Mucosa of stomach (tissue), 1 donor: ENCODE measurements at regions not wholly inside any gene's neighbourhood (a gene's known extent, or its start where the extent isn't known, plus 50 kb on each side); places are given as distances from the start of the nearest gene placed in this dataset.

Experiments used
- H3K27me3 ChIP-seq: one replicate; pipeline ENCODE4 v1.7.0; 2013; ENCODE audit warnings: mild to moderate bottlenecking, low read length; ENCODE audit not compliant: control insufficient read depth, insufficient read depth
- H3K36me3 ChIP-seq: one replicate; pipeline ENCODE4 v1.7.0; 2013; ENCODE audit warnings: low read length; ENCODE audit not compliant: control insufficient read depth, insufficient read depth
- H3K4me1 ChIP-seq: one replicate; pipeline ENCODE4 v1.7.0; 2013; ENCODE audit warnings: mild to moderate bottlenecking, low read length; ENCODE audit not compliant: control insufficient read depth, insufficient read depth
- H3K4me3 ChIP-seq: one replicate; pipeline ENCODE4 v1.7.0; 2013; ENCODE audit warnings: low read length
- H3K9ac ChIP-seq: one replicate; pipeline ENCODE4 v1.7.0; 2013; ENCODE audit warnings: mild to moderate bottlenecking, low read length, moderate library complexity
- H3K9me3 ChIP-seq: one replicate; pipeline ENCODE4 v1.7.0; 2013; ENCODE audit warnings: mild to moderate bottlenecking, low read length, moderate library complexity; ENCODE audit not compliant: control insufficient read depth
- donor health status: Pancreatic carcinoma.

DNA sequence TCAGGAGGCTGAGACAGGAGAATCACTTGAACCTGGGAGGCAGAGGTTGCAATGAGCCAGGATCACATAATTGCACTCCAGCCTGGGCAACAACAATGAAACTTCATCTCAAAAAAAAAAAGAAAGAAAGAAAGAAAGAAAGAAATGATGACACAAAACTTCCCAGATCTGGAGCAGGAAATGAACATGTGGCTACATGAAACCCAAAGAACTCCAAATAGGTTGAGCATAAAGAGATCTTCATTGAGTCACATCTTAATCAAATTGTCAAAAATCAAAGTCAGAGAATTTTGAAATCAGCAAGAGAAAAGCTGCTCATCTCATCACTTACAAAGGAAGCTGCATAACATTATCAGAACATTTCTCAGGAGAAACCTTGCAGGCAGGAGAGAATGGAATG, 247.0 kb downstream of the IBTK start:
- no peak overlapping the region for H3K4me3 ChIP-seq
- no peak overlapping the region for H3K9ac ChIP-seq
- H3K4me1 ChIP-seq = no peaks in the 10 kb centered on the region
- no peaks in the 10 kb centered on the region for H3K9me3 ChIP-seq
- no peaks in the 10 kb centered on the region for H3K27me3 ChIP-seq
- no peaks in the 10 kb centered on the region for H3K36me3 ChIP-seq

DNA sequence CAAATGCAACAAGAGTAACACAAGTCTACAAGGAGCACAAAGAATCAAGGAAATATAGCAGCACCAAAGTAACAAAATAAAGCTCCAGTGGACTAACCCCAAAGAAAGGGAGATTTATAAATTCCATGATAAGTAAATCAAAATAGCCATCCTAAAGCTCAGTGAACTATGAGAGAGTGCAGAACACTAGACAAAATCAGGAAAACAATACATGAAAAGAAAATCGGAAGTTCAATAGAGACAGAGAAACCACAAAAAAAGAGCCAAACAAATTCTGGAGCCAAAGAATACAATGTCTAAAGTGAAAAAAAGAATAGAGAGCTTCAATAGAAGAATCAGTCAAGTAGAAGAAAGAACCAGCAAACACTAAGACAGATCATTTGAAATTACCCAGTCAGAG, 247.3 kb upstream of the TENT5A start:
- no peak overlapping the region for H3K4me3 ChIP-seq
- no peaks in the 10 kb centered on the region for H3K36me3 ChIP-seq
- H3K9ac ChIP-seq = no peak overlapping the region
- H3K9me3 ChIP-seq = no peaks in the 10 kb centered on the region
- H3K4me1 ChIP-seq = no peaks in the 10 kb centered on the region
- no peaks in the 10 kb centered on the region for H3K27me3 ChIP-seq

DNA sequence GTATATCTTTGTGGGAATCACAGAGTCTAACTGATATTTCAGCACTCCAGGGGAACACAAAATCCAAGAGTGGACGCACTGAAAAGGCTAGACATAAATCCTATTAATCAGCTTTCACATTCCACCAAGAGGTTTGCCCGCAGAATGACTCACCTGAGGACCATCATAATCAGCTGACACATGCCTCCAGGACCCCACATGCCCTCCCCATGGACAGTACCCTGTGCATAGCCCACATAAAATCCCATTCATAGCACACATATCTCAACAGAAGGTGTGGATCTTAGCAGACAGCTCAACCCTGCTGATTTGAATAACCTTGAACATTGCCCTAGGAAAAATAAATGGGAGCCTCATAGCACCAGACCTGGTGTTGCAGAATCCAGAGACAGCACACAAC, 246.8 kb upstream of the TENT5A start:
- Histone ChIP-seq H3K4me1 (no peaks in the 10 kb centered on the region), H3K9ac (no peak overlapping the region), H3K36me3 (no peaks in the 10 kb centered on the region), H3K27me3 (no peaks in the 10 kb centered on the region), H3K4me3 (no peak overlapping the region), H3K9me3 (no peaks in the 10 kb centered on the region)

DNA sequence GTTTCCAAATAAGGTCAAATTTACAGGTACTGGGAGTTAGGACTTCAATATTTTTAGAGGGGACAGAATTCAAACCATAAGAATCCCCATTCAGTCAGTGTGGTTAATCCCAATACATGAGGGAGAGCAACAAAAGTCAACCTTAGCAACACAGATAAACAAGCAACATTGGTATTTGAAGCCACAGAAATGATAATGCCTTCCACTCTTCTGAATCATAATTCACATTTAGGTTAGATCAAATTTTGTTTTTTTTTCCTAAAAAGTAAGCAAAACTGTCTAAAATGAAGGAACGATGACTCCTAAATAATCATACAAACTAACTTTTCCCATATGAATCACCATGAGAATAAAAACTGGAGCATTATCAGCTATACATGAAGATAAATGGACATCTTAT, 246.0 kb upstream of the TENT5A start:
- Histone ChIP-seq H3K27me3 (no peaks in the 10 kb centered on the region), H3K4me3 (no peak overlapping the region), H3K9ac (no peak overlapping the region), H3K4me1 (no peaks in the 10 kb centered on the region), H3K9me3 (no peaks in the 10 kb centered on the region), H3K36me3 (no peaks in the 10 kb centered on the region)

DNA sequence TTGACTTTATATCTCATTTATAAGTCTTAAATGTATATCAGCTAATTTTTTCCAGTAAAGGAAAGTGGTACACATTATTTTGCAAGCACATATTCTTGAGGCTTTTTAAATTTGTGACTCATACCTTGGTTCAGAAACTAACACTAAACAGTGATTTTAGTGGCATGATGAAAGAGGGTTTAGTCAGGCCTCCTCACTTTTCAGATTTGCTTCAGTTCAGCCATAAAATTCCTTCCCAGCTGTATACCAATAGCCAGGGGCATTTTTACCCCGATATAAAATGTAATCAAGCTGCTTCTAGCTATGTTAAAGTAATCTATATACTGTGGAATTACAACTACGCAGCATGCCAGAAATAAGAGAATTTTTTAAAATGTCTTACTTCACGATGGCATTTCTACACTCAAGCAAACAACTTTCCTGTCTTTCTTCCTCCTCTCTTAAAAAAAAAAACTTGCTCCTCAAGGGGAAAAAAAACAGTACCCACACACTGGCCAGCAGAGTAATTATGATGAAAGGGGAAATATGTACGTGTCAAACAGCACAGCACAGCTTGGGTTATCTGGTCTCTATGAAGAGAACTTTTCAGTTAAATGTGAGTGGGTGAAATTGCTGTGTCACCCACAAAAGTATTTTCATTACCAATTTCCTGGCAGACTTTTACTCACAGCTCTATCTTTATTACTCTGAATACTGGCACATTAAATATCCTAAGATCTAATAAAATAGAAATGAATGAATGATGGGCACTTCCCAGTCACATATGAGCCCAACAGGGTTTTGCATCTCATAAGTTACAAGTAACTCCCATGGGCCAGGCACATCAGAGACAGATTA, 244.8 kb upstream of the TENT5A start:
- no peaks in the 10 kb centered on the region for H3K27me3 ChIP-seq
- H3K9me3 ChIP-seq = no peaks in the 10 kb centered on the region
- H3K9ac ChIP-seq = no peak overlapping the region
- no peak overlapping the region for H3K4me3 ChIP-seq
- no peaks in the 10 kb centered on the region for H3K36me3 ChIP-seq
- H3K4me1 ChIP-seq = no peaks in the 10 kb centered on the region

- H3K9ac ChIP-seq = no peak overlapping the region
- H3K27me3 ChIP-seq = no peaks in the 10 kb centered on the region
- H3K36me3 ChIP-seq = no peaks in the 10 kb centered on the region
- H3K9me3 ChIP-seq = no peaks in the 10 kb centered on the region
- H3K4me1 ChIP-seq = no peaks in the 10 kb centered on the region
- no peak overlapping the region for H3K4me3 ChIP-seq
Observed at GRCh38 chr6:81996414-81996813, 243.9 kb upstream of the TENT5A start.

GRCh38 chr6:81995548-81996289, 243.2 kb upstream of the TENT5A start:
- no peaks in the 10 kb centered on the region for H3K36me3 ChIP-seq
- no peak overlapping the region for H3K4me3 ChIP-seq
- H3K9ac ChIP-seq = no peak overlapping the region
- H3K27me3 ChIP-seq = no peaks in the 10 kb centered on the region
- H3K9me3 ChIP-seq = no peaks in the 10 kb centered on the region
- H3K4me1 ChIP-seq = no peaks in the 10 kb centered on the region

DNA sequence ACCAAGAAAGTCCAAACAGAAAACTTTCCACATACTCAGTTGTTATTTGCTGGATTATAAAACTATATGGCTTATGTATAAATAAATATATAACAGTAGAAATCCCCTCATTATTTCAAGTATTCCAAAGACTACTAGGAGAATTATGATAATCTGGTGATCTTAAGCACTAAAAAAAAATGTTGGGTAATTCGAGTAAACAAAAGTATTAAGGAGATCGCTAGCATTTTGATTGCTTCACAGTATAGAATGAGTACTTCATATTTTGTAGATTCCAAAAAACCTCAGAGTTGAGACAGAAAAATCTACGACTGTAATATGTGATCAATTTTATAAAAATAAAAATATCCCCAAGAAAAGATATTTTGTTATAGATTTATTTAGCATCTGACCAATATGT, 236.4 kb upstream of the TENT5A start:
- Histone ChIP-seq H3K9me3 (no peaks in the 10 kb centered on the region), H3K4me1 (no peaks in the 10 kb centered on the region), H3K36me3 (no peaks in the 10 kb centered on the region), H3K9ac (no peak overlapping the region), H3K4me3 (no peak overlapping the region), H3K27me3 (no peaks in the 10 kb centered on the region)

- no peak overlapping the region for H3K4me3 ChIP-seq
- no peak overlapping the region for H3K9ac ChIP-seq
- no peaks in the 10 kb centered on the region for H3K4me1 ChIP-seq
- no peaks in the 10 kb centered on the region for H3K9me3 ChIP-seq
- no peaks in the 10 kb centered on the region for H3K36me3 ChIP-seq
- H3K27me3 ChIP-seq = no peaks in the 10 kb centered on the region
Observed at GRCh38 chr6:81988446-81988845, 236.0 kb upstream of the TENT5A start.

DNA sequence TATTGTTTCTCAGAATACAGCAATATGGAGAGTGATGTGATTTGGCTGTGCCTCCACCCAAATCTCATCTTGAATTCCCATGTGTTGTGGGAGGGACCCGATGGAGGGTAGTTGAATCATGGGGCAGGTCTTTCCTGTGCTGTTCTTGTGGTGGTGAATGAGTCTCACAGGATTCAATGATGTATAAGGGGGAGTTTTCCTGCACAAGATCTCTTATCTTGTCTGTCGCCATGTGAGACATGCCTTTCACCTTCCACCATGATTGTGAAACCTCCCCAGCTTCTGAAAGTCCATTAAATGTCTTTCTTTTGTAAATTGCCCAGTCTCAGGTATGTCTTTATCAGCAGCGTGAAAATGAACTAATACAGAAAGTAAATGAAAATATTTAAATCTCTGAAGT, 234.8 kb upstream of the TENT5A start:
- Histone ChIP-seq H3K27me3 (no peaks in the 10 kb centered on the region), H3K4me1 (no peaks in the 10 kb centered on the region), H3K36me3 (no peaks in the 10 kb centered on the region), H3K4me3 (no peak overlapping the region), H3K9me3 (no peaks in the 10 kb centered on the region), H3K9ac (no peak overlapping the region)

- H3K9ac ChIP-seq = no peak overlapping the region
- H3K36me3 ChIP-seq = no peaks in the 10 kb centered on the region
- no peaks in the 10 kb centered on the region for H3K4me1 ChIP-seq
- H3K9me3 ChIP-seq = no peaks in the 10 kb centered on the region
- H3K27me3 ChIP-seq = no peaks in the 10 kb centered on the region
- H3K4me3 ChIP-seq = no peak overlapping the region
Observed at GRCh38 chr6:81985191-81985590, 232.7 kb upstream of the TENT5A start.

GRCh38 chr6:81984599-81984998, 232.1 kb upstream of the TENT5A start:
- Histone ChIP-seq H3K27me3 (no peaks in the 10 kb centered on the region), H3K9me3 (no peaks in the 10 kb centered on the region), H3K4me3 (no peak overlapping the region), H3K4me1 (no peaks in the 10 kb centered on the region), H3K36me3 (no peaks in the 10 kb centered on the region), H3K9ac (no peak overlapping the region)
